ENCODE measurements at regions not wholly inside any gene's neighbourhood (a gene's known extent, or its start where the extent isn't known, plus 50 kb on each side); places are given as distances from the start of the nearest gene placed in this dataset.

DNA sequence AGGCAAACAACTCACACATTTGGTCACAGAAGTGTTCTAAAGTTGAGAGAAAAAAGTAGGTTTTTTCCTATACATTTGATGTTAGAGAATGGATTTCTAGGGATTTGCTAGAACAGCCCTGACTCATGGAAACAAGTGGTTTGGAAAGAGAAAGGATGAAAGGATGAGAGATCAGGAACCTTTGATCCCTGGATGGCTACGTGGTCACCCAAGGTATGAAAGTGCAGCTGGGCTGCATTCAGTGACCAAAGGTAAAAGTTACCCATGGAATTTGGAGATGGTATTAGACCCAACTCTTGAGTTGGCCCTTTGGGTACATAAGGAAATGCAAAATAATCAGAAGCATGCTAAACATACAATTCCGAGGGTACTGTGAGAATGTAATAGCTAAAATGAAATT lies 61.3 kb upstream of the SPIN1 start:
- peaks cover 0 to 3% (median 0%) of the 10 kb centered on the region in 5 donors for H3K27me3 ChIP-seq (ENCODE audit: control insufficient read depth in 5 of 5, insufficient read depth in 4 of 5, low read length in 5 of 5)
- H3K36me3 ChIP-seq (ENCODE audit: control insufficient read depth in 5 of 5, insufficient read depth in 5 of 5, low read length in 5 of 5) = no peaks in the 10 kb centered on the region
- no peak overlapping the region for H3K9ac ChIP-seq (ENCODE audit: low read length in 5 of 5)
- no peak overlapping the region for H3K4me3 ChIP-seq (ENCODE audit: low read depth in 1 of 5, low read length in 5 of 5)
- no peaks in the 10 kb centered on the region for H3K9me3 ChIP-seq (ENCODE audit: control insufficient read depth in 5 of 5, low read length in 5 of 5)
- H3K27ac ChIP-seq (ENCODE audit: low read depth, low read length) = no peak overlapping the region
- no peaks in the 10 kb centered on the region for H3K4me1 ChIP-seq (ENCODE audit: control insufficient read depth in 5 of 5, insufficient read depth in 5 of 5, low read length in 5 of 5)

DNA sequence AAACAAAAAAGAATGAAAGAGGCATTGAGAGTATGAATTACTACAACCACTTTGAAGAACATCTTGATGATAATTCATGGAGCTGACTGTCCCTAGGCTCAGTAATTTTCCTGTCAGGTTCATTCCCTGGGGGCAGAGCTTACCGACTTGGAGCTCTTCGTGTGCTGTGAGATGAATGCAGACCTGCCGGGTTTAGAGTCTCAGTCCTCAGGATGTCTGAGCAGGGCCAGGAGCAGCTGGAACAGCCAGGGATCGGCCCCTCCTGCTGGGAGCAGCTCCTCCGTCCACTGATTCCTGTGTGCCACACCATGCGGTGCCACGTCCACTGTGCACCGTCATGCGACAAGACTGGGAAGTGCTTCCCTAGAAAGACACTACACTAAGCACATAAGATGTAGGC lies 62.2 kb upstream of the SPIN1 start:
- no peaks in the 10 kb centered on the region for H3K4me1 ChIP-seq (ENCODE audit: control insufficient read depth in 5 of 5, insufficient read depth in 5 of 5, low read length in 5 of 5)
- H3K27me3 ChIP-seq (ENCODE audit: control insufficient read depth in 5 of 5, insufficient read depth in 4 of 5, low read length in 5 of 5) = peaks cover 0 to 3% (median 0%) of the 10 kb centered on the region in 5 donors
- H3K4me3 ChIP-seq (ENCODE audit: low read depth in 1 of 5, low read length in 5 of 5) = no peak overlapping the region
- H3K9me3 ChIP-seq (ENCODE audit: control insufficient read depth in 5 of 5, low read length in 5 of 5) = no peaks in the 10 kb centered on the region
- H3K36me3 ChIP-seq (ENCODE audit: control insufficient read depth in 5 of 5, insufficient read depth in 5 of 5, low read length in 5 of 5) = no peaks in the 10 kb centered on the region
- no peak overlapping the region for H3K27ac ChIP-seq (ENCODE audit: low read depth, low read length)
- no peak overlapping the region for H3K9ac ChIP-seq (ENCODE audit: low read length in 5 of 5)

DNA sequence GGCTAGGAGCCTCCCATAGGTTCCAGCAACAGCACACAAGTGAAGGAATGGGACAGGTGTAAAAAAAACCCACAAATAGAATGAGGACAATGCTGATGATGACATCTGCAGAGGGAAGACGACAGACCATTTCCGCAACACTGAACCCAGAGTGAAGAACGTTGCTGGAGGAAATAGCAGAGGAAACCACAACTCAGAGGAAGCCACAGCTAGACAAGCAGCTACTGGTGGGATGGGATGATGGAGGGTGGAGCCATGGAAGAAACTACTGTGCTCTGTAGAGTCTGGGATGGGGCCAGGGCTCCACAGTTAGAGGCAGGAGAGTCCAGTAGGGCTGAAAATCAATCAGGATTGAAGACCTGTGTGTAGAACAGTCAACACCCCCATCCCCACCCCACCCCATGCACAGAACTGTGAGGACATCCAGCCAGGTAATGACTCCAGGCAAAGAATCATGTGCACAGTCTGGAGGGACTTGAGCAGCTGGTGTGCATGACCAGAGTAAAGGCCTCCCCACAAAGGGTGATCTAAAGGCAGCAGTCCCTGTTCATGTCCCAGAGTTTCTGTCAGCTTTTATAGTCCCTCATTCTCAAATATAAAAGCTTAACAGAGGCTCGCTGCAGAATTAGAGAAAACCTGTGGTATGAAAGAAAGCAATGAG lies 65.2 kb upstream of the SPIN1 start:
- Histone ChIP-seq H3K27ac (ENCODE audit: low read depth, low read length) (no peak overlapping the region), H3K9ac (ENCODE audit: low read length in 5 of 5) (no peak overlapping the region), H3K27me3 (ENCODE audit: control insufficient read depth in 5 of 5, insufficient read depth in 4 of 5, low read length in 5 of 5) (peaks cover 0 to 3% (median 0%) of the 10 kb centered on the region in 5 donors), H3K36me3 (ENCODE audit: control insufficient read depth in 5 of 5, insufficient read depth in 5 of 5, low read length in 5 of 5) (no peaks in the 10 kb centered on the region), H3K4me3 (ENCODE audit: low read depth in 1 of 5, low read length in 5 of 5) (no peak overlapping the region), H3K4me1 (ENCODE audit: control insufficient read depth in 5 of 5, insufficient read depth in 5 of 5, low read length in 5 of 5) (no peaks in the 10 kb centered on the region), H3K9me3 (ENCODE audit: control insufficient read depth in 5 of 5, low read length in 5 of 5) (no peaks in the 10 kb centered on the region)

DNA sequence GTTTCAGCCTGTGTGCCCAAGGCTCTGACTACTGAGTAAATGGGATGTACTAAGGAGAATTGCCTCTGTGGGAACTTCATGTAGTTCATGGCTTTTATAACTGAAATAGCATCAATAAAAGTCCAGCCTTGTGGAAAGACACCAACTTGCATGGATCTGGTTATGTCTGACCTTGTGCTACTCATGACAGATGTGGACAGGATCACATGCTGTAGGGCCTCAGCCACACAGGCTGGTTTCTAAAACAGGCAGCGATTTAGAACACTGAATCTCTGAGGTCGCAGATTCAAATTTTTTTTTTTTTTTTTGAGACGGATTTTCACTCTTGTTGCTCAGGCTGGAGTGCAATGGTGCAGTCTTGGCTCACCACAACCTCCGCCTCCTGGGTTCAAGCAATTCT lies 66.5 kb upstream of the SPIN1 start:
- Histone ChIP-seq H3K27ac (ENCODE audit: low read depth, low read length) (no peak overlapping the region), H3K9me3 (ENCODE audit: control insufficient read depth in 5 of 5, low read length in 5 of 5) (no peaks in the 10 kb centered on the region), H3K4me3 (ENCODE audit: low read depth in 1 of 5, low read length in 5 of 5) (no peak overlapping the region), H3K4me1 (ENCODE audit: control insufficient read depth in 5 of 5, insufficient read depth in 5 of 5, low read length in 5 of 5) (no peaks in the 10 kb centered on the region), H3K9ac (ENCODE audit: low read length in 5 of 5) (no peak overlapping the region), H3K36me3 (ENCODE audit: control insufficient read depth in 5 of 5, insufficient read depth in 5 of 5, low read length in 5 of 5) (no peaks in the 10 kb centered on the region), H3K27me3 (ENCODE audit: control insufficient read depth in 5 of 5, insufficient read depth in 4 of 5, low read length in 5 of 5) (peaks cover 0 to 3% (median 0%) of the 10 kb centered on the region in 5 donors)

DNA sequence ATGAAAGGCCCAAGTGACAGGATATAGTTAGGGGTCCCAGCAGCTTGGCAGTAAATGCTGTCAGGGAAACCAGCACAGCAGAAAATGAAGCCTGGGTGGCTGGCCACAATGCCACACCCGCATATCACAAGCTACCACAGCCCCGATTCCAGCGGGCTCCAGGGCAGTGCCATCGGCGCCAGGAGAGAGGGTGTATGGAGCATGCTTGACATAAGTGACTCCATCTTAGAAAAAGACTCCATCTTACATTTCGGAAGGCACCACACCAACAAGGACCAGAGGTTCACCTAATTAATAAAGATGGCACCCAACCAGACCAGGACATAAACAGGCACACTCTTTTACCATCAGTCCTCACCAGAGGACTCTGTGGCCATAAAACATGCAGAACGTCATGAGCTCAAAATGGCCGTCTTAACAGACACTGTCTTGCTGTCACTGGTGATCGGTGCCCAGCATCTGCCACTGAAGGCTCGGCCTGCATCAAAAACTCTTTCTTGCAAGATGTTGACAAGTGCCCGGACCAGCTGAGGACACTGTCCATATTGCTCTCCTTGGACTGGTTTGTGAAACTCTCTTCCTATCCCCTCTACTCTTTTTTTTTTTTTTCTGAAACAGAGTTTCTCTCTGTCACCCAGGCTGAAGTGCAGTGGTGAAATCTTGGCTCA lies 67.4 kb upstream of the SPIN1 start:
- no peak overlapping the region for H3K27ac ChIP-seq (ENCODE audit: low read depth, low read length)
- no peaks in the 10 kb centered on the region for H3K4me1 ChIP-seq (ENCODE audit: control insufficient read depth in 5 of 5, insufficient read depth in 5 of 5, low read length in 5 of 5)
- no peaks in the 10 kb centered on the region for H3K36me3 ChIP-seq (ENCODE audit: control insufficient read depth in 5 of 5, insufficient read depth in 5 of 5, low read length in 5 of 5)
- H3K27me3 ChIP-seq (ENCODE audit: control insufficient read depth in 5 of 5, insufficient read depth in 4 of 5, low read length in 5 of 5) = peaks cover 0 to 3% (median 0%) of the 10 kb centered on the region in 5 donors
- H3K9ac ChIP-seq (ENCODE audit: low read length in 5 of 5) = no peak overlapping the region
- no peak overlapping the region for H3K4me3 ChIP-seq (ENCODE audit: low read depth in 1 of 5, low read length in 5 of 5)
- no peaks in the 10 kb centered on the region for H3K9me3 ChIP-seq (ENCODE audit: control insufficient read depth in 5 of 5, low read length in 5 of 5)

DNA sequence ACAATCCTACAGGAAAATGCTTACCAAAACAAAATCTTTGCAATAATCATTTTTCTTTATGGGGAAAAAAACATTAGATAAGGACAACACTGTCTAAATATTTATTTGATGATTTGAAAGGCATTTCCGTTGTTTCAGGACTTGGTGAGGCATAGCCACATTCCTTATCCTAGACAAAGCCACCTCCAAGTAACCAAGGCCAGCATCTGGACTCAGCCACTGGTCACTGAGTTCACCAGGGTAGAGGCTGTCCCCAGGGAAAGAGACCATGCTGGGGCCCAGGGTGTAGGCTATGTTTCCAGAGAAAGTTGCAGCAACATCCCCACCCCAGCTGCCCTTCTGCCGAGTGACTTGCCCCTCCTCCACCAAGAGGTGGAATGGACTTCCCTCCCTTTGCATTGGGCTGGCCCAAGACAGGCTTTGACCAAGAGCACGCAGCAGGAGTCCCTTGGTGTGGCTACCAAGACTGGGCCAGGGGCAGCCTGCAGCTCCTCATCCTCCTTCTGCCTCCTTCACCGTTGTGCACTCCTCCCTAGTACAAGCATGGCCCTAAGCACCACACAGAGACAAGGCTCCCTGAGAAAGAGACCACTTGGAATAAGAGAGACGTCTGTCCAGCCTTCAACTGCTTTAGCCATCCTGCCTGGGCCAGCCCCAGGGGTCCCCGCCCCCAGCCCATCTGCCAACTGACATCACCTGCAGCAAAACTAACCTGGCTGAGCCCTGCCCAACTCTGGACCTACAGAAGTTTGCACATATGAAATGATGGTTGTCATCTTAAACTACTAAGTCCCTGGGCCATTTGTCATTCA lies 68.1 kb upstream of the SPIN1 start:
- H3K36me3 ChIP-seq (ENCODE audit: control insufficient read depth in 5 of 5, insufficient read depth in 5 of 5, low read length in 5 of 5) = no peaks in the 10 kb centered on the region
- no peak overlapping the region for H3K9ac ChIP-seq (ENCODE audit: low read length in 5 of 5)
- H3K4me1 ChIP-seq (ENCODE audit: control insufficient read depth in 5 of 5, insufficient read depth in 5 of 5, low read length in 5 of 5) = no peaks in the 10 kb centered on the region
- no peak overlapping the region for H3K4me3 ChIP-seq (ENCODE audit: low read depth in 1 of 5, low read length in 5 of 5)
- no peak overlapping the region for H3K27ac ChIP-seq (ENCODE audit: low read depth, low read length)
- no peaks in the 10 kb centered on the region for H3K9me3 ChIP-seq (ENCODE audit: control insufficient read depth in 5 of 5, low read length in 5 of 5)
- H3K27me3 ChIP-seq (ENCODE audit: control insufficient read depth in 5 of 5, insufficient read depth in 4 of 5, low read length in 5 of 5) = peaks cover 0 to 3% (median 0%) of the 10 kb centered on the region in 5 donors

DNA sequence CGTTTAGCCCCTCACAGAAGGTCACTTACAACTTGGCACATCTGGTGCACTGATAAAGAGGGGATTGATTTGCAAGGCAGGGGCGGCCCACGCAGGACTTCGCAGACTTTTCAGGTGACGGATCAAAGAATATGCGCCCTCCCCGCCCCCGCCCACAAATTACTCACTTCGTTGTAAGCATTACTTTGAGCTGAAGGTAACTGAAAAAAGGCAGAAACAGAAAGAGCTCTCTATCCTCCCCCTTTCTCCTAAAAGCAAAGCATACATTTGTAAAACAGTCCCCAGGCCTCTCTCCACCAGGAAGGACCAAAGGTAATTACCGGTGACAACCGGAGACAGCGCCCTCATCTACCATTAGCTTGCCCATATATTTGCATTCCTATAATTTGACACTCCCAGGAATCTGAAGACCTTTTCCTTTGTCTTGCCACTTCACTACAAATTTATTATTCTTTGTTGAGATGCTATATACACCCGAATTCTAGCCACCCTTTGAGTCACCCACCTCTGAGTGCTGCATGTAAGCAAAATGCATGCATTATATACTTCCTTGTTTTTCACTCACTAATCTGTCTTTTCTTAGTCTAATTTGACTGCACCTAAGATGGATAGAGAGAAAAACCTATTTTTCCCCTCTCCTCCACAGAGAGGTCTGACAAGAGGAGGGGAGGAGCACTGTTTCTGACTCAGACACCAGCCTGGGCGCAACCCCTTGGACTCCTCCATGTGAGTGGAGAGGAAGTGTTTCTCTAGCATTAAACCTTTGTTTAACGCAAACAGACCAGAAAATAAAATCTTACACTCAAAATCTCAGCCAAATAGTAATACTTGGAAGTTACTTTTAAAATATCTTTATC lies 74.7 kb upstream of the SPIN1 start:
- Histone ChIP-seq H3K4me1 (ENCODE audit: control insufficient read depth in 5 of 5, insufficient read depth in 5 of 5, low read length in 5 of 5) (no peaks in the 10 kb centered on the region), H3K9me3 (ENCODE audit: control insufficient read depth in 5 of 5, low read length in 5 of 5) (no peaks in the 10 kb centered on the region), H3K27me3 (ENCODE audit: control insufficient read depth in 5 of 5, insufficient read depth in 4 of 5, low read length in 5 of 5) (no peaks in the 10 kb centered on the region), H3K36me3 (ENCODE audit: control insufficient read depth in 5 of 5, insufficient read depth in 5 of 5, low read length in 5 of 5) (no peaks in the 10 kb centered on the region), H3K4me3 (ENCODE audit: low read depth in 1 of 5, low read length in 5 of 5) (no peak overlapping the region), H3K27ac (ENCODE audit: low read depth, low read length) (no peak overlapping the region), H3K9ac (ENCODE audit: low read length in 5 of 5) (no peak overlapping the region)

DNA sequence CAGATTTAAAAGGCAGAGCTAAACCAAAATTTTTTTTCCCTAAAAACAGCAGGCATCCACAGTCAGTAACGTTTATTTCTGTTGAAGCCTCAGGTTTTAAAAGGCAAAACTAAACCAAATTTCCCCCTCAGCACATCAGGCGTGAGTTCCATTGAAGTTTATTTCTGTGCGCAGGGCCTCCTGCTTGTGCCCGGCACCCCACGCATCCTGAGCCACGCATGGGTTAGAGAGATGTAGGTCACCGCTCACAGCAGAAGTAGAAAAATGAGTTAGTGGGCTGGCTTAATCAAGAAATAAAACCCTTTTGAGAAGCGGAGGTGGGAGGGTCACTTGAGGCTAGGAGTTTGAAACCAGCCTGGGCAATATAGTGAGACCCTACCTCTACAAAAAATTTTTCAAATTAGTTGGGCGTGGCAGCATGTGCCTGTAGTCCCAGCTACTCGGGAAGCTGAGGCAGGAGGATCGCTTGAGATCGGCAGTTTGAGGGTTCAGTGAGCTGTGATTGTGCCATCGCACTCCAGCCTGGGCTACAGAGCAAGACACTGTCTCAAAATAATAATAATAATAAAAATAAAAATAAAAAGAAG lies 75.6 kb upstream of the SPIN1 start:
- no peaks in the 10 kb centered on the region for H3K9me3 ChIP-seq (ENCODE audit: control insufficient read depth in 5 of 5, low read length in 5 of 5)
- no peaks in the 10 kb centered on the region for H3K36me3 ChIP-seq (ENCODE audit: control insufficient read depth in 5 of 5, insufficient read depth in 5 of 5, low read length in 5 of 5)
- no peak overlapping the region for H3K4me3 ChIP-seq (ENCODE audit: low read depth in 1 of 5, low read length in 5 of 5)
- no peaks in the 10 kb centered on the region for H3K4me1 ChIP-seq (ENCODE audit: control insufficient read depth in 5 of 5, insufficient read depth in 5 of 5, low read length in 5 of 5)
- H3K9ac ChIP-seq (ENCODE audit: low read length in 5 of 5) = no peak overlapping the region
- H3K27ac ChIP-seq (ENCODE audit: low read depth, low read length) = no peak overlapping the region
- no peaks in the 10 kb centered on the region for H3K27me3 ChIP-seq (ENCODE audit: control insufficient read depth in 5 of 5, insufficient read depth in 4 of 5, low read length in 5 of 5)

DNA sequence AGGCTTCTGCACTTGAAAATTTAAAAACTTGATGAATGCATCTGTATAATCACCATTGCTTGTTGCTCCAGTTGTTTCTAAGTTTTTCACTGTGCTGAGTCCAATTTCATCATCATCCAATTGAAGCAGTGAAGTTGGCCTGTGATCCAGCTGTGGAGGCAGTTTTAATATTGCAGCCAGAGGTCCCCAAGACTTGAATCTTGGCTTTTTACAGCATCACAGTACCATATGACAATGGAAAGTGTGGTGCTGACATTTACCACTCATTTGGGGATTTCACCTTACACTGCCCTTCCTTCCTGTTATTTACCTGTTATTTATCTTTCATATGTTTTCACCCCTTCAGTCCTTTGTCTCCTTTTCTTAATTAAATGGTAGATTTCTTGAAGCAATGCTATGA lies 76.2 kb upstream of the SPIN1 start:
- Histone ChIP-seq H3K4me1 (ENCODE audit: control insufficient read depth in 5 of 5, insufficient read depth in 5 of 5, low read length in 5 of 5) (no peaks in the 10 kb centered on the region), H3K9me3 (ENCODE audit: control insufficient read depth in 5 of 5, low read length in 5 of 5) (no peaks in the 10 kb centered on the region), H3K27me3 (ENCODE audit: control insufficient read depth in 5 of 5, insufficient read depth in 4 of 5, low read length in 5 of 5) (no peaks in the 10 kb centered on the region), H3K9ac (ENCODE audit: low read length in 5 of 5) (no peak overlapping the region), H3K36me3 (ENCODE audit: control insufficient read depth in 5 of 5, insufficient read depth in 5 of 5, low read length in 5 of 5) (no peaks in the 10 kb centered on the region), H3K4me3 (ENCODE audit: low read depth in 1 of 5, low read length in 5 of 5) (no peak overlapping the region), H3K27ac (ENCODE audit: low read depth, low read length) (no peak overlapping the region)

All from subcutaneous abdominal adipose tissue (tissue), 5 donors.